PFSK-1 (cell line): ENCODE measurements at regions not wholly inside any gene's neighbourhood (a gene's known extent, or its start where the extent isn't known, plus 50 kb on each side); places are given as distances from the start of the nearest gene placed in this dataset.

ENCODE experiments used
- FOXP2 ChIP-seq: optimal IDR thresholded peaks from 2 replicates; pipeline ENCODE3; 2011; ENCODE audit warnings: borderline replicate concordance, control low read depth, inconsistent platforms; ENCODE audit not compliant: insufficient read depth; ENCODE audit errors: extremely low read length, extremely low read depth
- POLR2AphosphoS5 ChIP-seq: IDR thresholded peaks from 2 replicates; pipeline ENCODE4 v1.6.1; 2012; ENCODE audit warnings: low read depth, mild to moderate bottlenecking, control low read depth, low read length, moderate library complexity
- REST ChIP-seq, 2 experiments: IDR thresholded peaks; 2 replicates each; pipeline versions ENCODE4 v1.6.1 to v1.8.0; 2011 to 2012; ENCODE audit warnings: low read depth in 2 of 2, low read length in 2 of 2, control low read depth in 1 of 2, inconsistent platforms in 1 of 2, mild to moderate bottlenecking in 1 of 2, moderate library complexity in 1 of 2; ENCODE audit not compliant: insufficient read depth in 1 of 2
- SIN3A ChIP-seq: IDR thresholded peaks from 2 replicates; pipeline ENCODE4 v1.6.1; 2012; ENCODE audit warnings: mild to moderate bottlenecking, low read length, moderate library complexity, borderline replicate concordance; ENCODE audit not compliant: insufficient read depth
- TAF1 ChIP-seq: IDR thresholded peaks from 2 replicates; pipeline ENCODE4 v1.6.1; 2012; ENCODE audit warnings: low read length, control low read depth, borderline replicate concordance; ENCODE audit not compliant: insufficient read depth

GRCh38 chr2:13550285-13551231 lies 833.8 kb downstream of the TRIB2 start:
- TF ChIP-seq TAF1 (no peak), REST (IDR thresholded peaks at IDR 0.05; ENCODE audit: insufficient read depth in 1 of 2, low read depth in 2 of 2, low read length in 2 of 2) (no peak), SIN3A (no peak), FOXP2 (no peak), POLR2AphosphoS5 (no peak)

- TF ChIP-seq POLR2AphosphoS5 = no peak
- no peak for TF ChIP-seq SIN3A
- TF ChIP-seq TAF1 = no peak
- no peak for TF ChIP-seq REST (IDR thresholded peaks at IDR 0.05; ENCODE audit: insufficient read depth in 1 of 2, low read depth in 2 of 2, low read length in 2 of 2)
- TF ChIP-seq FOXP2 = no peak
Measured at GRCh38 chr2:13558368-13558767, 841.6 kb downstream of the TRIB2 start.

GRCh38 chr2:13560322-13560721 lies 843.6 kb downstream of the TRIB2 start:
- TF ChIP-seq POLR2AphosphoS5 (no peak), FOXP2 (no peak), SIN3A (no peak), REST (IDR thresholded peaks at IDR 0.05; ENCODE audit: insufficient read depth in 1 of 2, low read depth in 2 of 2, low read length in 2 of 2) (no peak), TAF1 (no peak)

- no peak for TF ChIP-seq POLR2AphosphoS5
- no peak for TF ChIP-seq REST (IDR thresholded peaks at IDR 0.05; ENCODE audit: insufficient read depth in 1 of 2, low read depth in 2 of 2, low read length in 2 of 2)
- TF ChIP-seq TAF1 = no peak
Measured at GRCh38 chr2:13572466-13572865, 855.7 kb downstream of the TRIB2 start.
